Calu3 (cell line): ENCODE measurements at regions not wholly inside any gene's neighbourhood (a gene's known extent, or its start where the extent isn't known, plus 50 kb on each side); places are given as distances from the start of the nearest gene placed in this dataset.
A peak's percentile ranks its signal among the peaks of the same experiment; 100 is the strongest.

Experiments used
- BruUV-seq: library from RNA; stranded (reverse); fragments of 400-500 nt; replicated peaks from 2 replicates; lab custom pipeline; 2021; lab: Mats Ljungman, UMichigan
- CTCF ChIA-PET: fragments of 300-600 bp; sonication (Branson Sonifier 250); formaldehyde crosslinking; loops from one replicate; lab custom pipeline; 2022; ENCODE audit warnings: antibody characterized with exemption; lab: Charles Lee
- DNase-seq: peaks from one replicate; pipeline ENCODE4 v3.0.0; 2022
- H3K27ac Mint-ChIP-seq: one replicate; pipeline ENCODE4 v1.8.0; 2022; ENCODE audit warnings: mixed read lengths; ENCODE audit not compliant: unreplicated experiment
- H3K27me3 Mint-ChIP-seq: one replicate; pipeline ENCODE4 v1.8.0; 2022; ENCODE audit warnings: mixed read lengths; ENCODE audit not compliant: unreplicated experiment
- H3K36me3 Mint-ChIP-seq: one replicate; pipeline ENCODE4 v1.8.0; 2022; ENCODE audit warnings: mild to moderate bottlenecking, moderate library complexity, mixed read lengths; ENCODE audit not compliant: insufficient read depth, unreplicated experiment
- H3K4me1 Mint-ChIP-seq: one replicate; pipeline ENCODE4 v1.8.0; 2022; ENCODE audit warnings: mild to moderate bottlenecking, low read depth, mixed read lengths; ENCODE audit not compliant: unreplicated experiment
- H3K4me3 Mint-ChIP-seq: one replicate; pipeline ENCODE4 v1.8.0; 2022; ENCODE audit warnings: mild to moderate bottlenecking, low read depth, moderate library complexity, mixed read lengths; ENCODE audit not compliant: unreplicated experiment
- H3K9me3 Mint-ChIP-seq: one replicate; pipeline ENCODE4 v1.8.0; 2022; ENCODE audit warnings: low read depth, mixed read lengths; ENCODE audit not compliant: unreplicated experiment
- intact Hi-C: fragments of 100-400 bp; cut with micrococcal nuclease; formaldehyde crosslinking; loops from one replicate; pipeline ENCODE4 v1.10.0; 2022; ENCODE audit not compliant: unreplicated experiment
- TF ChIP-seq, protein P1 (sequence below): fragments of 200-600 bp; IDR thresholded peaks from one replicate; pipeline ENCODE4 v1.8.0; 2022; ENCODE audit warnings: antibody characterized with exemption; ENCODE audit not compliant: unreplicated experiment

DNA sequence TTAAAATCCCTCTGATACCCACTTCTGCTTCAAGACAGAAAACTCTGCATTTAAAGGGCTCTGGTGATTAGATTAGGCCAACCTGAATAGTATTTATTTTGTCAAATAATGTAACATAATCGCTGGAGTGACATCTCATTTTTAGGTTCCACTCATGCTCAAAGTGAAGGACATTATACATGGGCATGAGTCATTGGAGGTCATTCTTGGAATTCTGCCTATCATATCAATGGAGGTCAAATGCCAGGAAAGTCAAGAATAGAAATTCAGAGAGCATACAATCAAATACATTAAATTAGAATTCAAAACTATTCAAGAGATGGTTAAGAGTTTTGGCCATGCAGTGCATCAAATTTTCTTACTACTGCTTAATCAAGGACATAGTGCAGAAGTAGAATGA lies 50.8 kb upstream of the PRSS1 start:
- peaks cover 21% of the 10 kb centered on the region for H3K4me1 Mint-ChIP-seq
- intact Hi-C loops, result no loop called here
- H3K4me3 Mint-ChIP-seq, result no peak overlapping the region
- H3K36me3 Mint-ChIP-seq, result no peaks in the 10 kb centered on the region
- H3K9me3 Mint-ChIP-seq, result no peaks in the 10 kb centered on the region
- no peaks in the 10 kb centered on the region for H3K27me3 Mint-ChIP-seq
- no peak for DNase-seq
- no TSS peak for BruUV-seq
- TF ChIP-seq, protein P1, sequence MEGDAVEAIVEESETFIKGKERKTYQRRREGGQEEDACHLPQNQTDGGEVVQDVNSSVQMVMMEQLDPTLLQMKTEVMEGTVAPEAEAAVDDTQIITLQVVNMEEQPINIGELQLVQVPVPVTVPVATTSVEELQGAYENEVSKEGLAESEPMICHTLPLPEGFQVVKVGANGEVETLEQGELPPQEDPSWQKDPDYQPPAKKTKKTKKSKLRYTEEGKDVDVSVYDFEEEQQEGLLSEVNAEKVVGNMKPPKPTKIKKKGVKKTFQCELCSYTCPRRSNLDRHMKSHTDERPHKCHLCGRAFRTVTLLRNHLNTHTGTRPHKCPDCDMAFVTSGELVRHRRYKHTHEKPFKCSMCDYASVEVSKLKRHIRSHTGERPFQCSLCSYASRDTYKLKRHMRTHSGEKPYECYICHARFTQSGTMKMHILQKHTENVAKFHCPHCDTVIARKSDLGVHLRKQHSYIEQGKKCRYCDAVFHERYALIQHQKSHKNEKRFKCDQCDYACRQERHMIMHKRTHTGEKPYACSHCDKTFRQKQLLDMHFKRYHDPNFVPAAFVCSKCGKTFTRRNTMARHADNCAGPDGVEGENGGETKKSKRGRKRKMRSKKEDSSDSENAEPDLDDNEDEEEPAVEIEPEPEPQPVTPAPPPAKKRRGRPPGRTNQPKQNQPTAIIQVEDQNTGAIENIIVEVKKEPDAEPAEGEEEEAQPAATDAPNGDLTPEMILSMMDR, result no peak
- H3K27ac Mint-ChIP-seq, result no peak overlapping the region
- CTCF ChIA-PET, result no interaction called here

DNA sequence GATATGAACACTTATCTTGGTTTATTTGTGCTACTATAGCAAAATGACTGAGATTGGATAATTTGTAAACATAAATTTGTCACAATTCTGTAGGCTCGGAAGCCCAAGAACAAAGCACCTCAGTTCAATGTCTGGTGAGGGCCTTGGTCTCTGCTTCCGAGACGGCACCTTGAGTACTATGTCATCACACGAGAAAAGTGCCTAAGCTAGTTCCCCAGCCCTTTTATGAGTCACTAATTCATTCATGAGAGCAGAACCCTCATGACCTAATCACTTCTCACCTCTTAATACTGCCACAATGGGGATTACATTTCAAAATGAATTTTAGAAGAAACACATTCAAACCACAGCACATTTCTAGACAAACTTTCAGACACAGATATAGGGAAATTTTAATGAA lies 52.0 kb upstream of the PRSS1 start:
- CTCF ChIA-PET, result no interaction called here
- DNase-seq, result peak; percentile 25
- intact Hi-C loops, result no loop called here
- Mint-ChIP-seq H3K27ac (no peak overlapping the region), H3K27me3 (no peaks in the 10 kb centered on the region), H3K4me1 (peaks cover 21% of the 10 kb centered on the region), H3K36me3 (no peaks in the 10 kb centered on the region), H3K9me3 (no peaks in the 10 kb centered on the region), H3K4me3 (no peak overlapping the region)
- TF ChIP-seq, protein P1, result no peak
- no TSS peak for BruUV-seq

DNA sequence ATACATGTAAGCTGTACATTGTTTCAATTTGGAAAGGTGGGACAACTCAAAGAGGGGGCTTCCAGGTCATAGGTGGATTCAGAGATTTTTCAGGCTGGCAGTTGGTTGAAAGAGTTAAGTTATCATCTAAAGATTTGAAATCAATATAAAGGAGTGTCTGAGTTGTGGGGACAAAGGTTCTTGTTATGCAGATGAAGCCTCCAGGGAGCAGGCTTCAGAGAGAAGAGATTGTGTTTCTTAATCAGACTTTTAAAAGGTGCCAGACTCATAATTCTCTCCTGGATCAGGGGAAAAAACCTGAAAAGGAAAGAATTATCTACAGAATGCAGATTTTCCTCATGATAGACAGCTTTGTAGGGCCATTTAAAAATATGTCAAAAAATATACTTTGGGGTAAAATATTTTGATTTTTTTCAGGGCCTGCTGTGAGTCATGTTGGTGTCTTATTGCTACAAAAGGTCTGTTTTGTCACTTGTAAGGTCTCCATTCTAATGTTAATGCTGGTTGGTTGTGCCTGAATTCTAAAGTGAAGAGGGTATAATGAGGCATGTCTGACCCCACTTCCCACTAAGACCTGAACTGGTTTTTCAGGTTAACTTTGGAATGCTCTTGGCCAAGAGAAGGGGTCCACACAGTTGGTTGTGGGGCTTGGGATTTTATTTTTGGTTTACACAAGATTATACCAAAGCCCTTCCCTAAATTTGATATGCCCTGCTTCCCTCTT lies 52.7 kb upstream of the PRSS1 start:
- Mint-ChIP-seq H3K27me3 (peaks cover 2% of the 10 kb centered on the region), H3K4me1 (peaks cover 21% of the 10 kb centered on the region), H3K9me3 (no peaks in the 10 kb centered on the region), H3K36me3 (no peaks in the 10 kb centered on the region), H3K4me3 (peak overlapping the region; percentile 8), H3K27ac (no peak overlapping the region)
- no TSS peak for BruUV-seq
- CTCF ChIA-PET, result interaction anchor here (0.9 kb wide), 1 partner anchor 87 kb away, joined by 3 read pairs; no protein-coding TSS in a partner anchor
- TF ChIP-seq, protein P1, result no peak
- no peak for DNase-seq
- intact Hi-C loops, result no loop called here

DNA sequence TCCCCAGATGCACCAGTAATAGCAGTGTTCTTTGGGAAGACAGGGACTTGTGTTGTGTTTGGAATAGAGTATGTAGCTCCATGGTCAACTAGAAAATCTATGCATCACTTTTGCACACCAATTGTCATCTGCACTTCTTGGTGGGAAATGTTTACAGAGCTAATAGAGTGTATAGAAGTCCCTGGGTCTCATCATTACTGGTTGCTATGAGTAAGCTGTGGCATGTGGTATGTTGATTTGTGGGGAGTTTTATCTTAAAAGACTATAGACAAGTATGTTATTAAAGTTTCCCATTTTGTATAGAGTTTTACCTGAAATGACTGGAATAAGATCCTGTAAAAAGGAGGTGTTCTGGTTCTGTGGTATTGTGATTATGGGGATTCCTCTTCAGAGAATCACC lies 55.4 kb upstream of the PRSS1 start:
- DNase-seq, result no peak
- H3K4me3 Mint-ChIP-seq, result no peak overlapping the region
- intact Hi-C loops, result no loop called here
- H3K27ac Mint-ChIP-seq, result no peak overlapping the region
- H3K36me3 Mint-ChIP-seq, result no peaks in the 10 kb centered on the region
- TF ChIP-seq, protein P1, result no peak
- peaks cover 13% of the 10 kb centered on the region for H3K27me3 Mint-ChIP-seq
- H3K9me3 Mint-ChIP-seq, result no peaks in the 10 kb centered on the region
- CTCF ChIA-PET, result interaction anchor here (2.0 kb wide), 1 partner anchor 89 kb away, joined by 5 read pairs; no protein-coding TSS in a partner anchor
- BruUV-seq, result no TSS peak
- peaks cover 29% of the 10 kb centered on the region for H3K4me1 Mint-ChIP-seq
